Esophagus squamous epithelium (tissue), 4 donors: ENCODE measurements at regions not wholly inside any gene's neighbourhood (a gene's known extent, or its start where the extent isn't known, plus 50 kb on each side); places are given as distances from the start of the nearest gene placed in this dataset.

Experiments
- CTCF ChIP-seq, 6 experiments: fragments of 450-650 bp in 4 of 6; fragments of 200-600 bp in 2 of 6; sonication (generic) in 2 of 6; IDR thresholded peaks; one replicate each; pipeline ENCODE4 v1.5.1; 2016 to 2019; ENCODE audit warnings: antibody characterized with exemption in 6 of 6, mild to moderate bottlenecking in 4 of 6, moderate library complexity in 4 of 6
- POLR2A ChIP-seq, 4 donors: fragments of 450-650 bp; IDR thresholded peaks; one replicate each; pipeline ENCODE4 v1.6.1; 2017; ENCODE audit warnings: antibody characterized with exemption in 4 of 4, mild to moderate bottlenecking in 4 of 4, moderate library complexity in 3 of 4

GRCh38 chr10:113292086-113292485 is 260.8 kb upstream of the HABP2 start:
- TF ChIP-seq CTCF (IDR thresholded peaks at IDR 0.05): no peak
- no peak for TF ChIP-seq POLR2A (IDR thresholded peaks at IDR 0.05)
